ENCODE measurements at regions not wholly inside any gene's neighbourhood (a gene's known extent, or its start where the extent isn't known, plus 50 kb on each side); places are given as distances from the start of the nearest gene placed in this dataset.
"Not testable (repeated sequence)": the region's sequence is repeated elsewhere in the genome, so short reads cannot be mapped to it uniquely, and the experiment has no call there.

DNA sequence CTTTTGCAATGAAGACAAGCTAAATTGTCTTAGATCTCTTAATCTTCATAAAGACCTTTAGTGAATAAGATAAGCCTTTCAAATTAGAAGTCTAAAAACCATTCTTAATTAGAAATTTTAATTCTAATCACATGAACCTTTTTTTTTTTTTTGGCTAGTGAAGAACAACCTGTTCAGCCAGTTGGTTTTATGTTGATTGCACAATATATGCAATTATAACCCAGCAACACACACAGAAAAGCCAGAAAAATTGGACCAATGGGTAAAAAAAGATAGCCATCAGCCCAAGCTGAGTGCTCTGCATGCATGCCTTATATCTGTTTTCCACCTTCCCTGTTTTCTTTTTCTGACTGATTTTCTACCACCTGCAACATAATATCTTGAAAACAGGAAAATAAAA lies 252.2 kb downstream of the SYT10 start:
- Histone ChIP-seq H3K9me3 (no peaks in the 10 kb centered on the region), H3K27me3 (no peaks in the 10 kb centered on the region), H3K27ac (no peak overlapping the region), H3K4me3 (no peak overlapping the region), H3K36me3 (no peaks in the 10 kb centered on the region), H3K4me1 (no peaks in the 10 kb centered on the region)
- DNase-seq, result no peak
- no peak for TF ChIP-seq POLR2A (IDR thresholded peaks at IDR 0.05)
- TF ChIP-seq, protein P1, sequence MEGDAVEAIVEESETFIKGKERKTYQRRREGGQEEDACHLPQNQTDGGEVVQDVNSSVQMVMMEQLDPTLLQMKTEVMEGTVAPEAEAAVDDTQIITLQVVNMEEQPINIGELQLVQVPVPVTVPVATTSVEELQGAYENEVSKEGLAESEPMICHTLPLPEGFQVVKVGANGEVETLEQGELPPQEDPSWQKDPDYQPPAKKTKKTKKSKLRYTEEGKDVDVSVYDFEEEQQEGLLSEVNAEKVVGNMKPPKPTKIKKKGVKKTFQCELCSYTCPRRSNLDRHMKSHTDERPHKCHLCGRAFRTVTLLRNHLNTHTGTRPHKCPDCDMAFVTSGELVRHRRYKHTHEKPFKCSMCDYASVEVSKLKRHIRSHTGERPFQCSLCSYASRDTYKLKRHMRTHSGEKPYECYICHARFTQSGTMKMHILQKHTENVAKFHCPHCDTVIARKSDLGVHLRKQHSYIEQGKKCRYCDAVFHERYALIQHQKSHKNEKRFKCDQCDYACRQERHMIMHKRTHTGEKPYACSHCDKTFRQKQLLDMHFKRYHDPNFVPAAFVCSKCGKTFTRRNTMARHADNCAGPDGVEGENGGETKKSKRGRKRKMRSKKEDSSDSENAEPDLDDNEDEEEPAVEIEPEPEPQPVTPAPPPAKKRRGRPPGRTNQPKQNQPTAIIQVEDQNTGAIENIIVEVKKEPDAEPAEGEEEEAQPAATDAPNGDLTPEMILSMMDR (IDR thresholded peaks at IDR 0.05), result no peak

GRCh38 chr12:33184161-33184560 lies 255.5 kb downstream of the SYT10 start:
- Histone ChIP-seq H3K27me3 (no peaks in the 10 kb centered on the region), H3K9me3 (no peaks in the 10 kb centered on the region), H3K36me3 (no peaks in the 10 kb centered on the region), H3K27ac (no peak overlapping the region), H3K4me1 (no peaks in the 10 kb centered on the region), H3K4me3 (no peak overlapping the region)
- DNase-seq, result no peak
- TF ChIP-seq, protein P1 (IDR thresholded peaks at IDR 0.05), result no peak
- TF ChIP-seq POLR2A (IDR thresholded peaks at IDR 0.05), result no peak

DNA sequence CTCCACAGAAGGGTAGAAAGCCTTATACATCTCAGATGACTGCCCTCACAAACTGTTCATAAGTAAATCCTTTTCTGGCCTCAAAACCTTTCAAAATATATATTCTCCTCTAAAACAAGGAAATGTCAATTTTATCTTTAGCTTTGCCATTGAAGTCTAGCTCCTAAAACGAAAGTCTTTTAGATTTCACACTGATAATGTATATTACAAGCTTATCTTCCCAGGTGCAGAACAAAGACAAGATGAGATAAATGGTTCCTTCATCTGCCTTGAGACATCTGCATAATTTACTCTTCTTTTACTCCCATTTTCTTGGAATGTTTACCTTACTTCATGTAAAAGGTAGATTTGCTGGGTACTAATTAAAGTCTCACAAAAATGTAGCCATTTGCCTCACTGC lies 257.1 kb downstream of the SYT10 start:
- TF ChIP-seq, protein P1 (IDR thresholded peaks at IDR 0.05), result no peak
- TF ChIP-seq POLR2A (IDR thresholded peaks at IDR 0.05), result no peak
- H3K9me3 ChIP-seq, result no peaks in the 10 kb centered on the region
- H3K4me1 ChIP-seq, result no peaks in the 10 kb centered on the region

DNA sequence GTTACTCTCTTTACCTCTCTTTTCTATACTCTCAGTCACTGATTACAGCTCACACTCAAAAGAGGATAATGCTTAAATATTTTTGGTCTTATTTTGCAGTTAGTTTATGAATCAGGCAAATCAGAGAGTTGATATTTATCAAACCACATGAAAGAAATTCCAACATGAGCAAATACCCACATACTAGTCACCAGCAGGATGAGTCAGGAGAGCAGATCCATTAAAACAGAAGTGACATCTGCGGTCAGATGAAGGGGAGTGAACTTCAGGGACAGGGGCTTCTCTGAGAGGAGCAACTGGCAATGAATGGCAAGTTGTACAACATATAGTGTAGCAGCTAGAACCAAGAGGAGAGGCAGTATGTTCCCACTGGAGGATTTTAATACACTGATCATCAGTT lies 258.7 kb downstream of the SYT10 start:
- H3K36me3 ChIP-seq, result no peaks in the 10 kb centered on the region
- H3K27ac ChIP-seq, result no peak overlapping the region
- no peaks in the 10 kb centered on the region for H3K9me3 ChIP-seq
- H3K27me3 ChIP-seq, result no peaks in the 10 kb centered on the region
- no peak overlapping the region for H3K4me3 ChIP-seq
- no peak for DNase-seq
- TF ChIP-seq, protein P1 (IDR thresholded peaks at IDR 0.05), result no peak
- TF ChIP-seq POLR2A (IDR thresholded peaks at IDR 0.05), result no peak
- H3K4me1 ChIP-seq, result no peaks in the 10 kb centered on the region

More for the DNA sequence above, 257.1 kb downstream of the SYT10 start:
- DNase-seq, result no peak
- H3K27me3 ChIP-seq, result no peaks in the 10 kb centered on the region
- no peak overlapping the region for H3K4me3 ChIP-seq
- no peak overlapping the region for H3K27ac ChIP-seq
- H3K36me3 ChIP-seq, result no peaks in the 10 kb centered on the region

GRCh38 chr12:33166260-33166659 lies 269.7 kb upstream of the PKP2 start:
- not testable (repeated sequence) for H3K9me3 ChIP-seq, DNase-seq, H3K27ac ChIP-seq, H3K4me1 ChIP-seq, H3K27me3 ChIP-seq, H3K36me3 ChIP-seq, H3K4me3 ChIP-seq

DNA sequence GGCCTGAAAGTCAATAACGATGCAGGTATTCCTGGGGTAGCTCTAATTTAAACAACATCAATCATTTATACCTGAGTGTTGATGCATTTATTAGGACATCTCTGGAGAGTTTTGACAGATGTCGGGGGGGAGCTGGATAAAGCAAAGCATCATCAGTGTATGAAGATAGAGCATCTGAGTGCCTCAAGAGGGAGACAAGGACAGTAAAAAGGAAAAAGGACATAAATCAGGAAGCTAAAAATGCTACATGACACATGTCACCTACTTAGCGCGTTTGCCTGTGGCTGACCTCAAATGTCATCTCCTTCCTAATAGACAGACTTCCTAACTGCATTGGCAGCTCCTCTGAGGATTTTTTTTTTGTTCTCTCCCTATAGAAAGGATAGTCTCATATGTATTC lies 259.5 kb upstream of the PKP2 start:
- Histone ChIP-seq H3K36me3 (no peaks in the 10 kb centered on the region), H3K27ac (no peak overlapping the region), H3K4me1 (no peaks in the 10 kb centered on the region), H3K9me3 (peaks cover 0 to 5% (median 0%) of the 10 kb centered on the region in 4 donors), H3K4me3 (no peak overlapping the region), H3K27me3 (no peaks in the 10 kb centered on the region)
- DNase-seq, result no peak
- no peak for TF ChIP-seq POLR2A (IDR thresholded peaks at IDR 0.05)
- TF ChIP-seq, protein P1 (IDR thresholded peaks at IDR 0.05), result no peak

GRCh38 chr12:33147292-33147691 lies 250.7 kb upstream of the PKP2 start:
- H3K4me3 ChIP-seq, H3K27me3 ChIP-seq, H3K27ac ChIP-seq, H3K36me3 ChIP-seq, H3K4me1 ChIP-seq, DNase-seq: not testable (repeated sequence)
- H3K9me3 ChIP-seq, result peaks cover 0 to 14% (median 0%) of the 10 kb centered on the region in 4 donors
